SH-SY5Y (cell line): ENCODE measurements at regions not wholly inside any gene's neighbourhood (a gene's known extent, or its start where the extent isn't known, plus 50 kb on each side); places are given as distances from the start of the nearest gene placed in this dataset.

Experiments
- GATA2 ChIP-seq: IDR thresholded peaks from 2 replicates; pipeline ENCODE4 v1.6.1; 2011; ENCODE audit warnings: mild to moderate bottlenecking, low read depth, low read length
- GATA3 ChIP-seq: IDR thresholded peaks from 2 replicates; pipeline ENCODE4 v1.6.1; 2011; ENCODE audit warnings: low read depth, mild to moderate bottlenecking, low read length, moderate library complexity

DNA sequence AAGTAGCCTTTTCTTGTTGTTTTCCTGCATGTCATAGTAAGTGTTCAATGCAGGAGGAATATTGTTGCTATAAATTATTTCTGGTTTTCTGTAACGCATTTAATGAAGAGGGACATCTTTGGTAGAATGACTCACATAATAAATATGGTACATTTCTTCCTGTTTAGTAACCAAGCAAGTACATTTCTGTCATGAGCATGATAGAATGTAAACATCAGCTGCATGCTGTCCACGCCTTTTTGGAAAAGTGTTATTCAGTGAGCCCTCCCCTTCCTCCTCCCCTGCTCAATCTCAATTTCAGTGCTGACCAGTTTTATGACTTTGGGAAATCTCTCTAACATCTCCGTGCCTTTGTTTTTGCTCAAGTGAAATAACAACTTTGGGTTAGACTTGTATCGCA is 664.0 kb downstream of the XPNPEP1 start:
- TF ChIP-seq GATA2 (no peak), GATA3 (no peak)
